Skeletal muscle cell (primary cell): ENCODE measurements at regions not wholly inside any gene's neighbourhood (a gene's known extent, or its start where the extent isn't known, plus 50 kb on each side); places are given as distances from the start of the nearest gene placed in this dataset.

ENCODE experiments used
- DNase-seq: peaks from one replicate; pipeline ENCODE4 v3.0.0-alpha.2; 2010; ENCODE audit warnings: low read depth
- H3K4me3 ChIP-seq: 2 replicates; pipeline ENCODE4 v1.5.1; 2011; ENCODE audit warnings: low read depth, mild to moderate bottlenecking, control low read depth, low read length, moderate library complexity

DNA sequence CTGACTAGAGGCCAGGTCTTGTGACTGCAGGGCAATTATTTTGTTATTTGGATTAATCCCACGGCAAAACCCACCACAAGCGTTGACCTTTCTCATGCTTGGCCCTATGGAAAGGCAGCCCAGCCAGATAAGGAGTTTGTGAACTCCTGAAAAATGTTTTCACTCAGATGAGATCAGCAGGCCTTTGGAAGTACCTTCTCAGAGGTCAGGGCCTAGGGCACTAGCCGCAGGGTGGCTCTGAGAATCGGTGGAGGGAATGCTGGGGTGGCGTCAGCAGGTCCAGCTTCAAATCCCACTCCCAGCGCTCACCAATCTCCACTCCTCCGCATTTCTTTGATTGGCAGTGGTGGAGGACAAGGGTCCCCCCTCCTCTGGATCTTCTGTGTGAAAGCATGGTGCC lies 194.4 kb downstream of the GADD45G start:
- no peak overlapping the region for H3K4me3 ChIP-seq

DNA sequence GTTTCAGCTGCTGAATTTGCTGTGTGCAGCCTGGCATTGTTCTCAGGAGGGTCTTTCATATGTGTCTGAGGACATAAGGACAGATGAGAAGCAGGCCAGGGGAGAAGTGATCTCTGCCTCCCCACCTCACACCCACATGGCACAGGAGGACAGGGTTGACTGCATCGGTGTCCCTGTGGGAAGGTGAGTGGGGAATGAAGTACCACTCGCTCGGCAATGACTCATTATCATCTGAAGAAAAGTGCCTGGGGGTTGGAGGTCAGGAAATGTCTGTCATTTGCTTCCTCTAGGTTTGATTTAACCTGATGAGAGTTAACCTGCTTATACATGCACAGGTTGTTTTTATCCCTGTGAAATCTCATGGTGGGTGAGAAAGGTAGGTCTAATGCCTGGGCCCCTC lies 195.0 kb downstream of the GADD45G start:
- no peak overlapping the region for H3K4me3 ChIP-seq
- DNase-seq = no peak

More for the DNA sequence above, 194.4 kb downstream of the GADD45G start:
- no peak for DNase-seq

DNA sequence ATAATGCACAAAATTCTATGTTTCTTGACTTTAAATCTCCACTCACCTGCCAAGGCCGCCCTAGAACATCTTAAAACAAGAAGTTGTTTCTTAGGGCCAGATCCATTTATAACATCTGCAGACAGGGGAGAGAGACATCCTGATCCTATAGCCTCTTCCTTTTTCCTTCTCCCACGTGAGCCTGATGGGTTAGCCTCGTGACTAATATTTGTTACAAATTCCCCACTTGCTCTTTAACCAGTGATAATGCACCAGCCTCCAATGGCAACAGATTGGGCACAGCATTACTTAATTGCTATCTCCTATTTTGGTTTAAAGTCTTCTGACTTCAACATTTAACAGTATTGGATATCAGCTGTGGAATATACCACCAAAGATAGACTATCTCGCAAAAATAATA lies 196.5 kb downstream of the GADD45G start:
- H3K4me3 ChIP-seq = no peak overlapping the region
- DNase-seq = no peak

DNA sequence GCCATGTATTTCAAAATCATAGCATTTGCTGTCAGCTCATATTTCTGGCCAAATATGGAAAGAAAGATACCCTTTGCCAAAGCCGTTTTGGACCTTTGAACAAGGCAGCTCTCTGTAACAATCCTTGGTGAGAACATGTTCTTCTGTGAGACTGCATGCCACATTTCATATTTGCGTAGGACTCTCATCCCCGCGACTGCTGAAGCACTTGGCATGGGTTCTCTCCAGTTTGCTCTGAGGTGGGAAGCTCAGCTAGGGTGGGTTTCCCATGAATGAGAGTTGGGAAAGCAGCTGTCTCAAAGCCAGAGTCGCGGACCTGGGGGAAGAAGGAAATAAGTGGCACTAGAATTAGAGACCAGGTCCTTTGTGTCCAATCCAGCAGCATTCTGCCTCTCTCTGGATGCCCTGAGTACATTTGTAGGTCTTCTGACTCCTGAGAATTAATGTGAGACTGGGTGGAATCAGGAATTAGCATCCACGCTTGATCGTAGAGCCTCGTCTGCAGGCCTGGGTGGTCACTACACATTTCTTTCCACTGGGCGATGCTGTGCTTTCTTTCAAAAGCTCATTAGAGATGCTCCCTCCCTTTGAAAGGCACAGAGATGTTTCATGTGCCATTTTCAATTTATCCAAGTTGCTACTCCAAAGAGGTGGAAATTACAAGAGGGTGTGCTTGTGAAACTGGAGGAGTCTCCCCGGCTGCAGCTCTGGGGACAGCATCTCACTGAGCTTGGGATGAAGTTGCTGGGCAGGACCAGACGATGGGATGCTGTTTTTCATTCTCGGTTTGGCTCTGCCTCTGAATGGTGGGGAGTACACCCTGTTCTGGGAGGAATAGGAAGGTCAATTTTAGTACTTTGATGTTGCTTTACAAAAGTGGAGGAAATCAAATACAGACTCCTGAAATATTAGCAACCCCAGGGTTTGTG lies 197.2 kb downstream of the GADD45G start:
- peak; percentile 12 for DNase-seq
- no peak overlapping the region for H3K4me3 ChIP-seq

DNA sequence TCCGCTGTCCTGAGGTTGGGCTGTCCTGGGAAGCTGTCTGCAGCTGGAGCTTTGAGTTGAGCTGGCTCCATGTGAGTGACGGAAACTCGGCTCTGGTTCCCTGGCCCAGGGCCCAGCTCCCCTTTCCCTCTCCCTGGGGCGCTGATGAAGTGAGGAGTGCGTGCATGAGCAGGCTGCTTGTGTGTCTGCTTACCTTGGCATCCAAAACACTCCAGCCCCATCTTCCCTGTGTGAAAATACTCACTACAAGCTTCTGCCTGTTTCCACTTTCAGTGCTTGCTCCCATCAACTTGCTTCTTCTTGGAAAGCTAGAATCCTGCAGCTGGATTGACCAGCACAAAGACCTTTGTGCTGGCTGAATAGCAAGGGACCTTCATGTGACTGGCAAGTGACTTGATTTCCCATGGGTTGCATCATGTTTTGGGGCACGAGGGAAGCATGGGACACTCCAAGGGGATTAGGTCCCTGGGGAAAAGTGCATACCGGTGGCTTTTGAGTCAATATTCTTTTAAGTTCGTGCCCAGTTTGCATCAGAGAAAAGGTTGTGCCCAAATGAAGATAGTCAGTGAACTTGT lies 198.1 kb downstream of the GADD45G start:
- peak; percentile 9 for DNase-seq

DNA sequence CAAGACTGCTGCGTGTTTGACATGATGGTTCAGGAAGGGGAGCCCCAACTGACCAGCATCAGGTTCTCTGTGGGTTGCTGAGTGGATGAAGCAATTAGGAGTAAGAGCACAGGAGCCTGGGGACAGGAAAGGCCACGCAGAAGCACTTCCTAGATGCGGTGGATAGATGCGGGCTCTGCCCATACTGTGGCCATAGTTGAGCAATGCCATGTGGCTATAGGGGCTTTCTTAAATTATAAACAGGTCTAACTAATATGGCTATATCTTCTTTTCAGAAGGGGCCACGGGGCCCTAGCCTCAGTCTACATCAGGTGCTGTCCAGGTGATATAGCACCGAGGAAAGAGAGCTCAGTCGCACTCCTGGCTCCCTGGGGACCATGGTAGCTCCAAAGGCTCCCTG lies 198.6 kb downstream of the GADD45G start:
- no peak overlapping the region for H3K4me3 ChIP-seq
- DNase-seq = no peak

More for the DNA sequence above, 198.1 kb downstream of the GADD45G start:
- no peak overlapping the region for H3K4me3 ChIP-seq

DNA sequence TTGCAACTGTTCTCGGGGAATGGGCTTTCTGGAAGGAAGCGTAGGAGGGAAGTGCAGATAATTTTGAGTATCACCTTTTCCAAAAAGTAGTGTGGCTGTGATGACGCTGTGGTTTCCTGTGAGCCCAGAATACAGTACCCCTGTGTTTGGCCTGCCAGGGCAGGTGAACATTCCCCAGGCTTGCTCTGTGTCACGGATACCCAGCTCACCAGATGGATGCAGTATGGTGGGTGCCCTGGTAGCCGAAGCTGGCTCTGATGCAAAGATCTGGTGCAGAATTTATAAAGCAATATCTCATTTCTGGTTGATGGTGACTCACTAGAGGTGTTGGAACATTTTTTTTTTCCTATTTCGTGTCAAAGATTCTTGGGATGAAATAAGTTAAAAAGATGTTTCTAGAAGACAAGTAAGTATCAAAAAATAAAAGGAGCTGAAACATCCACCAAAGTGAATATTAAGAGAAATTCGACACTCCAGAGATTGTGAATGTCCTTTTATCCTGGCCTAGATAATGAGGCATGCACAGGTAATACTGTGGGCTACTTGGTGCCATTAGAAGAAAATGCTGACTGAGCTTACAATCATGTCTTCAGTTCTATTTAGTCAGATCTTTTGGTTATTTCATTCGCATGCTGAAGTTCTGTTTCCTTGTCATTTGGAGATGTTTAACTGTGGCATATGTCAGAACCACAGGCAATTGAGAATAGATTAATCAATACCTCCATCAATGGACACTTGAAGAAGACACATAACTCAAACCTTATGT lies 200.1 kb downstream of the GADD45G start:
- DNase-seq = no peak
- H3K4me3 ChIP-seq = no peak overlapping the region

DNA sequence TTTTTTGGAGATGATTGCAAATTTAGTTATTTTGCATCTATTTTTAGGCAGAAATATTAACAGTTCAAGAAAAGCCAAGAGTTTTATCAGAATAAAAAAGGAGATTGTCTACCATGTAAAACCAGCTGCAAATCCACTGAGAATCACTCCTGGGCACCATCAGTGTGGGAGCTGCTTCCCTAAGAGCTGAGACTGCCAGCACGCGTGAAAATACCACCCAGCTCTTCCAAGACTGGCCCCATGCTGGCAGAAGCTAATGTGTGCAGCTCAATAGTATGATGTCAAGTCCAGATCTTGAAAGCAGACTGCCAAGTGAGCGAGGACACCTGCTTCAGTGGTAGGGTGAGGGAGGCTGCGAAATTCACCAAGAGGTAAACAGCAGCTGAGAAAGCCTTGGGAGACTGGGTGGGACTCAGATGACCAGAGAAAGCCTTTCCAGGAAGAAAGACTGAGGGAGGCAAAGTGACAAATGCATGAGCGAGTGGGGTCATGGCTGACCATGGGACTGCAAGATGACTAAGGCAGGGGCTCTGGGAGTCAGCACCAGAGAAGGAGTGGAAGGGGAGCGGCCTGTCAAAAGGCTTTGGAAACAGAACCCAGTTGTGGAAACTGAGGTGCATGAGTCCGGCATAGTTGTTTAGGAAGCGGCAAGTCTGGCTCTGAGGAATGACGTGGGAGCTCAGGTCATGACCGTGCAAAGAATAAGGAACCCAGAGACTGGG lies 200.9 kb downstream of the GADD45G start:
- DNase-seq = peak; percentile 10

DNA sequence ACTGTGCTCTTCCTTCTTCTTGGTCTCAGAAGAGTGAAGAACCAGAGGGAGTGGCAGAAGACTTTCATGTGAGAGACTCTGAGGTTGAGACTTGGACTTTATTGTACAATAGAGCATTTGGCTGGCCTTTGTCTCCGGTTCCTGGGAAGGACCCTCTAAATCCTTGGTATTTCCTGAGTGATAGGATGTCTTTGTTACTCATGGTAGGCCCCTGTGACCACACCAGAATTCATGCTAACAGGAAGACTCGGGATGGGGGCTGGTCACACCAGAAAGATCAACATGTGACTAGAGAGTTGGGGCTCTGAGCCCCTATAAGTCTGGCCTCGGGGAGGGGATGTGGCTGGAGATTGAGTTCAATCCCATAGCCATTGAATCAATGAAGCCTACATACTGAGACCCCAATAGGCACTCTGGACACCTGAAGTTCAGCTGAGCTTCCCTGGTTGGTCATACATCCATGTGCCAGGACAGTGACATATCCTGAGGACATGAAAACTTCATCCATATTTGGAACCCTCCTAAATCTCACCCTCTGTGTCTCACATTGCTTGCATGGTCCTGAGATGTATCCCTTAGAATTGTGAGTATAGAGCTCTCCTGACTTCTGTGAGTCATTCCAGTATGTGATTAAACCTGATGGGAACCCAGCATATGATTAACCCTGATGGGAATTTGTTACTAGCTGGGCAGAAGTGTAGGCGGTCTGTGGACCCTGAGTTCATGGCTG lies 201.7 kb downstream of the GADD45G start:
- no peak overlapping the region for H3K4me3 ChIP-seq
- DNase-seq = no peak

More for the DNA sequence above, 200.9 kb downstream of the GADD45G start:
- H3K4me3 ChIP-seq = no peak overlapping the region

DNA sequence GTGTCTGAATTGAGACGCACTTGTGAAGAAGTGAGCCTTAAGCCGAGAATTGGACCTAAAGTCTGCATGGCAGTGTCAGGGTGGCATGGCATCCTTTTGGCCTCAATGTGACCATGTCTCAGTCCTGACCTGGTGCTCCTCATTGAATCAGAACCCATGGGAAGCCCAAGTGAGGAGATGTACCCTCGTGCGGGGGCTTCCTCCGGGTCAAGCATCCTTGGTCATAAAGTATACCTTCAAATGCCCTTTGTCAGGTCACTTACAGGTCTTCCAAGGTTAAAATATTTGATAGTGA lies 202.2 kb downstream of the GADD45G start:
- no peak overlapping the region for H3K4me3 ChIP-seq
- no peak for DNase-seq

DNA sequence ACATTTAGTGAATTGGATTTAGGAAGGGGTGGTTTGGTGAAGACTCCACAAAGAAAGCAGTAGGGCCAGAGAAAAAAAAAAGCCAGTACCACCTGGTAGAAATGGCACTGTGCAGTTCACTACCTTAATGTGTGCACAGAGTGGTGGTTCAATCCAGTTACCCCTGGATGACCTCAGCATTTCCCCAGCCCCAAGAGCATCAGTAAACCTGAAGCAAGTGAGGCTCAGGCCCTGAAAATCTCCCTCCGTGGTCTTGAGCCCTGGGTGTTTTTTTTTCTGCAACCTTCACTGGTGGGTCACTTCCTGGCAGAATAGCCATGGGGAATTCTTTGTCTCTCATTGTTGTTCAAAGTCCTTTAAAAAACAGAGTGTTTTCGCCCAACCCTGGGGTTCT lies 202.9 kb downstream of the GADD45G start:
- no peak overlapping the region for H3K4me3 ChIP-seq
- no peak for DNase-seq

DNA sequence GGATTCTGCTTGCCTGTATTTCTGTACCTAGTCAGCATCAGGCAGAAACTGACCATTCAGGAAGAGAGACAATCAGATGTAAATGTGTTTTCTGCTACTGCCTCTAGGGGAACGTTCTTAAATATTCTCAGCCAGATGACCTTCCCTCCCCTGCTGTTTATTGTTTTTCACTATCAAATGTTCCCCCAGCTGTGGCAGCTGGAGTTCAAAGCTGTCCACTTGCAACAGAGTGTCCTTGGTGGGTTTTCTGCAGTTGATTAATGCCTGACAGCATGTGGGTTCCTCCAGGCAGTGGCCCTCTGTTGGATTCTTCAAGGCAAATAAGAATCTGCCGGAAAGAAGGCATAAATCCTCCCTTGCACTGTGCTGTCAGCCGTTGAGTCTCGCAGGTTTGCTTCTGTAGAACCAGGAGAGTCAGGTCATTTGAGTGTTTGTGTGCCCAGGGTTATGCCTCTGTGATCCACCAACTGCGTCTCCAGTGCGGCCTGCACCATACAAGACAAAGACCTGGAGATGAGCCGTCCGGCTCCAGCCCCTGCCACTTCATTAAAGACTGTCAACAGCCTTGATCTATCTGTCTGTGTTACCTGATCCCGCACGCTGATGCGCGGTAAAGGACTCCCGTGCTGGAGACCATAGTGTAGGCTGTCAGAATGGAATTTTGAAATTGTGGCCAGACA lies 203.4 kb downstream of the GADD45G start:
- DNase-seq = peak; percentile 9
- H3K4me3 ChIP-seq = no peak overlapping the region

DNA sequence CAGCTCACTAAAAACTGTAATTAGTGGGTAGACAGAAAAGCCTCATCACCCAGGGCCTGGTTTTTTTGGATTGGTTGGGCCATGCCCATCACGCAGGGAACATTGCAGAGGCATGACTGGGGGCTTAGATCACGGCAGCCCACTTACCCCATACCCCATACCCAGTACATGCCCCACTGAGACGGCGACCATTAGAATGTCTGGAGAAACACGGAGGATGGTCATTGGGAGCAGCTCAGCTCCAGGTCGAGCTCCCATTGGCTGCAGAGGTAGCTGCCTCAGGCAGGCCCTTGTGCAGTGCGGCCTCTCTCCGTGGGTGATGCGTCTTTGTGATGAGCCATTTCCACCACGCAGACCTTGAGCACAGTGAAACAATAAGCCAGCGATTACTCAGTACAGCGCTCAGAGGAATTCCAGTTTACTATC lies 204.0 kb downstream of the GADD45G start:
- DNase-seq = no peak
- no peak overlapping the region for H3K4me3 ChIP-seq

DNA sequence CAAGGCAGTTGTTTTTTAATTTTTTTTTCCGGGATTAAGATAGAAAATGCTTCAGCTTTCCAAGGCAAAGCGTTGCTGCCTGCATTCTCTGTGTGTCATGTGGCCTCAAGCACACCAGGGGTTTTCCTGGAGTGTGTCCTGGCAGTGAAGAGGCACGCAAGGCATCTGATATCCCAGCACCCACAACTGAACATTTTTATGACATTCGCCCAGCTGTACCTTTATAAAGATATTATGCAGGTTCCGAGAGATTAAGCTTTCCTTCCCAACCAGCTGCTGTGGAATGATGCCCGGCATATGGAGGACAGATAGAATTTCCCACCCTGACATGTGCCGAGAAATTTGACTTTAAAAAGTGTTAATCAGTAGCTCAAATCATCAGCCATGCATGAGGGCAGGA lies 205.6 kb downstream of the GADD45G start:
- H3K4me3 ChIP-seq = no peak overlapping the region
- peak; percentile 28 for DNase-seq

DNA sequence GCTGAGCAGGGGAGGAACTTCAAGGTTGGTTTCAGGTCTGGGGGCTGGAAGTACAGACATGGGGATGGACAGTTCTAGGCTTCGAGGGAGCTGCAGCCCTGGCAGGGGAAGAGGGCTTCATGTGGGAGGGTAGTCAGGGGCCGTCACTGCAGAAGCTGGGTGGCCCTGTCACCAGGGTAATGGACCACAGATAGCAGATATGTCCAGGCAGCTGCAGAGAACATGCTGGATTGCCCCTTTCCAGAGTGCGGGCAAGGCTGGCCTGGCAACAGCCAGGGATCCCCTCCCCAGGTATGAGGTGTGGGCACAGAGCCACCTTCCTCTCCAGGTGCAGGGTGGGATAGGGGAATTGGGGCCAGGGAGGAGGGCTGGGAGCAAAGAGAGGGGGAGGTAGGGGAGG lies 206.5 kb downstream of the GADD45G start:
- H3K4me3 ChIP-seq = no peak overlapping the region
- no peak for DNase-seq

DNA sequence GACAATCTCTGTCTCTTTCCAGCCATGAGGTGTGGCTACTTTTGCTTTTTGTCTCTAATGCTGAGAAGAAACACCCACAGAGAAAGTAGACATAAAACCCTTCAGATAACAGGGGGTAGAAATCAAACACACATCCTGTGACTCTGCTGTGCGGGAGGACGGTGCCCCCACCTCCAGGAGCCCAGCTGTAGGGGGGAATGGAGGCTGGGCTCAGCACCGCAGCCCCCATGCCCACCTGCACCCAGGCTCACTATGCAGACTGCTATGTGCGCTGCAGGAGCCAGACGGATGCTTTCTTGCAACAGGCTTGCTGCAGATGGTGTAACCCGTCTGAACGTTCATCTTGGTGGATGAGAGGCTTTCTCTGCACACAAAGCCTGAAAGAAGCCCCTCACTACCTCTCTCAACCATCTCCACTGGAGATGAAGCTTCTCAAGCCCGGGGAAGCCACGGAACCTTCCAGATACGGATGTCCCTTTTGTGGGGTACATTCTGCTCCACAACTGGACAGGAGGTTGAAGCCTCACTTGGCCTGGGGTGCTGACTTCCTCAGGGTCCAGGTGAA lies 207.2 kb downstream of the GADD45G start:
- DNase-seq = no peak
- H3K4me3 ChIP-seq = no peak overlapping the region

DNA sequence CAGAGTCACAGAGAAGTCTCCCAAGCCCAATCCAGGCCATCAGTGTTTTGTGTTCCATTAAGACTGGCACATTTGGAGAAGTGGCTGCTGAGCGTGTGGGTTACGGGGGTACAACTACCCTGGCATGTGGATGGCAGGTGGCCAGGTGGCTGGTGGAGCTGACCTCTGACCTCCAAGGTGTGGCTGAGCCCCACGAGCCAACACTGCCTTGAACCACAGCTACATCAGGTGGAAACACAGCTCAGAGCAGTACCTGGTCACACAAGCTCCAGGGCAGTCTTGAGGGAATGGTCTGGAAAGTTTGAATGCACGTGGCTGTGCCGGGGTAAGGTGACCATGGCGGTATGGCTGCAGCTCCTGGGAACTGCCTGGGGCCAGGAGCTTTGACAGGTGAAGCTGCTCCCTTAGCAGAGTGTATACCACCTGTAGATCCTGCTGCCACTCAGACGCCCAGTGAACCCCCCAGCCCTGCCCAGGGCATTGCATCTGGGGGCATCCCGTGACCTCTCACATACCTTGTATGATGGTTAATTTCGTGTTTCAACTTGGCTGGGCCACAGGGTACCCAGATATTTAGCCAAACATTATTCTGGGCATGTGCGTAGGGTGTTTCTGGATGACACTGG lies 207.9 kb downstream of the GADD45G start:
- no peak for DNase-seq
- H3K4me3 ChIP-seq = no peak overlapping the region

DNA sequence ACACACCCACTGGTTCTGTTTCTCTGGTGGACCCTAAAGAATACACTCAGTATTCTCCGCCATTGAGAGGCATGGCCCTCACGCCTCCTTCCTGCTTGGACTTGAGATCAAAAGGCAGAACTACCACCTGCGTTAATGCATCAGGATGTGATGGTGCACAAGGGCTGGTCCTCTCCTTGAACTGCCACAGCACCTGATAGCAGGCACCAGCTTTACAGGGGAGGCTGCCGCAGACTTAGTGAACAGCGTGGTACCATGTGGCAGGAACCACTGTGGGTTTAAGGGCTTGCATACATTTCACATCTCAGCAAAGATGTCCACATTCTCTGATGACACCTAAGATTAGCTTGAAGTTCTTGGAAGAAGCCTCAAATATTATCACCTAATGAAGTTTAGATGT lies 208.7 kb downstream of the GADD45G start:
- H3K4me3 ChIP-seq = no peak overlapping the region
- no peak for DNase-seq
